Lung (tissue), 11 donors: ENCODE measurements at regions not wholly inside any gene's neighbourhood (a gene's known extent, or its start where the extent isn't known, plus 50 kb on each side); places are given as distances from the start of the nearest gene placed in this dataset.
A peak's percentile ranks its signal among the peaks of the same experiment; 100 is the strongest.

Experiments used
- ATAC-seq: fragments of 200-7000 bp; cut with Tn5 transposase; one replicate; pipeline ENCODE4 v1.9.1; 2020; ENCODE audit warnings: moderate number of reproducible peaks; ENCODE audit not compliant: insufficient read depth, low FRiP score
- DNase-seq, 3 donors: peaks; one replicate each; pipeline ENCODE4 v3.0.0-alpha.2; 2013 to 2017
- H3K27ac ChIP-seq, 2 donors: one replicate each; pipeline ENCODE4 v1.5.1; 2013; ENCODE audit warnings: mild to moderate bottlenecking in 2 of 2, moderate library complexity in 2 of 2, control low read depth in 1 of 2, inconsistent platforms in 1 of 2, low read depth in 1 of 2, low read length in 1 of 2
- H3K27me3 ChIP-seq, 3 donors: one replicate each; pipeline ENCODE4 v1.5.1; 2013; ENCODE audit warnings: low read length in 2 of 3; ENCODE audit not compliant: control insufficient read depth in 3 of 3, insufficient read depth in 3 of 3
- H3K36me3 ChIP-seq, 4 donors: one replicate each; pipeline ENCODE4 v1.5.1; 2013; ENCODE audit warnings: low read length in 4 of 4, mild to moderate bottlenecking in 1 of 4, moderate library complexity in 1 of 4; ENCODE audit not compliant: control insufficient read depth in 4 of 4, insufficient read depth in 4 of 4
- H3K4me1 ChIP-seq, 5 donors: one replicate each; pipeline ENCODE4 v1.5.1; 2013; ENCODE audit warnings: low read length in 5 of 5, mild to moderate bottlenecking in 2 of 5, moderate library complexity in 1 of 5; ENCODE audit not compliant: control insufficient read depth in 5 of 5, insufficient read depth in 5 of 5
- H3K4me3 ChIP-seq: one replicate; pipeline ENCODE4 v1.5.1; 2013; ENCODE audit warnings: mild to moderate bottlenecking, control low read depth, moderate library complexity
- H3K9ac ChIP-seq, 2 donors: one replicate each; pipeline ENCODE4 v1.5.1; 2013; ENCODE audit warnings: low read length in 2 of 2, control low read depth in 1 of 2; ENCODE audit not compliant: insufficient read depth in 1 of 2
- H3K9me3 ChIP-seq, 4 donors: one replicate each; pipeline ENCODE4 v1.5.1; 2013; ENCODE audit warnings: low read length in 3 of 4, mild to moderate bottlenecking in 1 of 4, moderate library complexity in 1 of 4; ENCODE audit not compliant: control insufficient read depth in 4 of 4, insufficient read depth in 3 of 4
- CTCF ChIP-seq: IDR thresholded peaks from 2 replicates; pipeline ENCODE4 v1.5.1; 2012; ENCODE audit warnings: mild to moderate bottlenecking; ENCODE audit errors: control extremely low read depth, extremely low read depth
- WGBS, 2 donors: extraction: QIAGEN DNeasy Blood & Tissue Kit; methylation state at CpG; one replicate each; pipeline ENCODE4 v1.1.7; 2013; 5-methylcytosine and 5-hydroxymethylcytosine counted together
- donor health status: control.
- donor health status: control.
- donor health status: Bipolar disorder and iron deficiency.
- donor health status: healthy.
- donor health status: DM: yes; HTN: yes; CAD: no.

- H3K9me3 ChIP-seq = peaks cover 0 to 4% (median 0%) of the 10 kb centered on the region in 4 donors
- H3K9ac ChIP-seq = no peak overlapping the region
- no peaks in the 10 kb centered on the region for H3K36me3 ChIP-seq
- H3K27me3 ChIP-seq = no peaks in the 10 kb centered on the region
- H3K4me1 ChIP-seq = peaks cover 0 to 26% (median 0%) of the 10 kb centered on the region in 5 donors
- H3K27ac ChIP-seq = peak overlapping the region in 1 of 2 donors; percentile 8
- DNase-seq (no peak), ATAC-seq (no peak)
- TF ChIP-seq CTCF = no peak
- no peak overlapping the region for H3K4me3 ChIP-seq
- 64 to 83% methylated on average over 4 of the region's 4 CpGs for WGBS, 2 donors
These were observed 290.1 kb downstream of the FOXO1 start for GRCh38 chr13:40376296-40376849.

GRCh38 chr13:40376867-40377535, 289.4 kb downstream of the FOXO1 start:
- Histone ChIP-seq H3K4me1 (peaks cover 0 to 20% (median 0%) of the 10 kb centered on the region in 5 donors), H3K27me3 (no peaks in the 10 kb centered on the region), H3K9ac (no peak overlapping the region), H3K4me3 (no peak overlapping the region), H3K36me3 (no peaks in the 10 kb centered on the region), H3K27ac (no peak overlapping the region), H3K9me3 (peaks cover 0 to 4% (median 0%) of the 10 kb centered on the region in 4 donors)
- no peak for TF ChIP-seq CTCF
- DNase-seq = no peak
- ATAC-seq = no peak
- WGBS, 2 donors = 59 to 62% methylated on average over 10 of the region's 10 CpGs

- TF ChIP-seq CTCF = no peak
- no peak for DNase-seq
- WGBS, 2 donors = 89 to 94% methylated on average over 8 of the region's 8 CpGs
- H3K36me3 ChIP-seq = no peaks in the 10 kb centered on the region
- H3K27ac ChIP-seq = no peak overlapping the region
- H3K9me3 ChIP-seq = peaks cover 0 to 4% (median 0%) of the 10 kb centered on the region in 4 donors
- peaks cover 0 to 20% (median 0%) of the 10 kb centered on the region in 5 donors for H3K4me1 ChIP-seq
- no peak overlapping the region for H3K4me3 ChIP-seq
- ATAC-seq = no peak
- no peak overlapping the region for H3K9ac ChIP-seq
- no peaks in the 10 kb centered on the region for H3K27me3 ChIP-seq
These were observed 288.7 kb downstream of the FOXO1 start for GRCh38 chr13:40377783-40378182.
